Non-pigmented ciliary epithelial cell (primary cell): ENCODE measurements at regions not wholly inside any gene's neighbourhood (a gene's known extent, or its start where the extent isn't known, plus 50 kb on each side); places are given as distances from the start of the nearest gene placed in this dataset.

Experiments used
- DNase-seq: peaks from one replicate; pipeline ENCODE4 v3.0.0-alpha.2; 2010; ENCODE audit warnings: low read depth

DNA sequence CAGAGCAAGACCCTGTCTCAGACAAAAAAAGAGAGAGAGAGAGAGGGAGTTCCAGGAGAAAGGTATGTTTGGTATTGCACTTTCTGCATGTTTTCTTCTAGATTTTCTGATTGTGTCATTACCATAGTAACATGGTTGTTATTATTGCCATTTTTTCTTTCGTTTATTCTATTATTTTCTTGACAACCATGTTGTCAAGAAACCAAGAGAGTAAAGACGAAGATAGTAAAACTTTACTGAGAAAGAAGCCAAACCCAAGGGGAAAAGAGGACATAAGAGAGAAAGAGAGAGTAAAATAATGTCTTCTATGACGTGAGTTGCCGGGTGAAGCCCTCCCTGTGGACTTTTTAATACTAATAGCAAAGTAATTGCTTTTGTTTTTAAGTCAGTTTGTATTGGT lies 1186.0 kb upstream of the SEL1L start:
- no peak for DNase-seq

DNA sequence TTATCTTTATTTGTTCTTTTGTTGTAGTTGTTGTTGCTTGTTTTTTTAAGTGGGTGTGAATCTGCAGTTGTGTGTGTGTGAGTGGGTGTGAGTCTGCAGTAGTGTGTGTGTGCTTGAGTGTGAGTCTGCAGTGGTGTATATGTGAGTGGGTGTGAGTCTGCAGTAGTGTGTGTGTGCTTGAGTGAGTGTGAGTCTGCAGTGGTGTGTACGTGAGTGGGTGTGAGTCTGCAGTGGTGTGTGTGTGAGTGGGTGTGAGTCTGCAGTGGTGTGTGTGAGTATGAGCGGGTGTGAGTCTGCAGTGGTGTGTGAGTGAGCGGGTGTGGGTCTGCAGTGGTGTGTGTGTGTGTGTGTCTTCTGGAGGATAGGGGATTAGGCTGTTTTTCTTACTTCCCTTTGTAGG lies 1186.8 kb upstream of the SEL1L start:
- DNase-seq: no peak

DNA sequence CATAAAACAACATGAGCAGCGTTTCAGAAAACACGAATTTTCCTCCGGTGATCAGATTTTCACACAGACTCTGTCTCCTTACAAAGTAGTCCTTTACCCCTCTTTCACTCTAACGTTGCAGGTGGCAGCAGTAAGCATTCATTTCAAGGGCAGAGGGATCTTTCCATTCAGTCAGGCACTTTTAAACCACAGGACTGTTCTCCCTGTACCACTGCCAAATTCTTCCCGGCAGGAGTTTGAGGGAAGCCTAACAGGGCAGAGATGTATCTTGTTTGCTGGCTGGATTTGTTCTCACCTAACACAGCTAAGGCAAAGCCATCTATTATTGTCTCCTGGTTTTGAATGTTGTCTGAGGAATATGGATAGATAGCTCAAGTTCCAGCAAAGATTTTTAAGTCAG lies 1187.3 kb upstream of the SEL1L start:
- no peak for DNase-seq

DNA sequence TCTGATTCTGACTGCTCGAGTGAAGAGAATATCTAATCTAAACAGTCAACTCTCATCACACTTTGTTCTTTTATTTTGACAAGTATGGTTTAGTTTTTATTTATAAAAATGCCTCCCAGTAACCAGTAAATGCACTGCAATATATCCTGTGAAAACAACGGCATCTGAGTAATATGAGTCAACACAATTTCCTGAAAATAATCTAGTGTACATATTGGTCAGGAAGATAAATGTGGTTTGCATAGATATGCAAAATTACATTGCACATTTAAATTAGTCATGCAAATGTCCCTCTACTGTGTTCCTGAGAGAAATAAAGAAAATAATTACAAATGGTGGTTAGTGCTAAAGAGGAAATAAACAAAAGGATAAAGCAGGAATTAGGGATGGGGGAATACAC lies 1190.7 kb upstream of the SEL1L start:
- no peak for DNase-seq

DNA sequence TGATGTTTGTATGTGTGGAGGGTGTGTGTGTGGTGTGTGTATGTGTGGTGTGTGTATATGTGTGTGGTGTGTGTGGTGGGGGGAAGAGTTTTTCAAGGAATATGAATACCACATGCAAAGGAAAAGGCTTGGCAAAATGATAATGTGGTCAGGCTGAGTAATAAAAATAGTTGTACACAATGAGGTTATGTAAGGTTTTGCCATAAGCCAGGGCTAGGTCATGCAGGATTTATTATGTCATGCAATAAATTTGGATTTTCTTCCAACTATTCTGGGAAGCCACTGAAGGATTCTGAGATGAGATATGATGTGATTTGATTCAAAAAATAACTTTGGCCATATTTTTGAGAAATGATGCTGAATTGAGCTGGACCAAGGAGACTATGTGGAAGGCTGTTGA lies 1191.6 kb upstream of the SEL1L start:
- no peak for DNase-seq

DNA sequence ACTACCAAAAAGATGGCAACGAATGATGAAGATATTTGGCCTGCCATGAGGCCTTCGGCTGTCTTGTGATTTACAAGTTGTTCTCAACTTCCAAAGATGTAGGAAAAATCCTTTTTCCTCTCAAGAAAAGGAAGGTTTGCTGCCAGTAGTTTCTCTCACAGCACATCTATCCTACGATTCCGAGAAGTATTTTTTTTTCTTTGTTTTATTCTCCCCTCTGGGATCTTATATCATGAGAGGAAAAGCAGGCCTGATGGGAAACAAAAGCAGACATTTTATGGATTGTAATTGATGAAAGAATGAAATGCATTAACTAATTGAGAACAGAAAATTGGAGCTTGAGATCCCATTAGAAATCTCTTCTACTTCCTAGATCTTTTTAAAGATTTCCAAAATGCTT lies 1197.9 kb upstream of the SEL1L start:
- DNase-seq: no peak

DNA sequence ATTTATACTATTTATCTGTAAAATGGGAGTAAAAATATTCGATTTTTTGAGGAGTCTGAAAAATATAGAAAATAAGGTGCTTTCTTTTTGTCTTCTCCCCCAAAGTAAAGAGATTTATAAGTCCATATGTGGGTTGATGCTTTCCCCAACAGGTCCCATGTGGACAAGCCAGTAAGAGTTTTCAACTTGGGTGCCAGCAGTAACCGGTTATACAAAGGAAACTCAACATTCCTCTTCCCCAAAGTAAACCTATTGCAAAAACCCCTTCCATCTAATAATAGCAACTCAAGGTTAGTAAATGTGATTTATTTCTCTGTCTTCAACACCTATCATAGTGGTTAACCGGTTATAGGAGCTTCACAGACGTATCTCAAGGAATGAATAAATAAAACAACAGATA lies 1206.9 kb upstream of the SEL1L start:
- DNase-seq: no peak

DNA sequence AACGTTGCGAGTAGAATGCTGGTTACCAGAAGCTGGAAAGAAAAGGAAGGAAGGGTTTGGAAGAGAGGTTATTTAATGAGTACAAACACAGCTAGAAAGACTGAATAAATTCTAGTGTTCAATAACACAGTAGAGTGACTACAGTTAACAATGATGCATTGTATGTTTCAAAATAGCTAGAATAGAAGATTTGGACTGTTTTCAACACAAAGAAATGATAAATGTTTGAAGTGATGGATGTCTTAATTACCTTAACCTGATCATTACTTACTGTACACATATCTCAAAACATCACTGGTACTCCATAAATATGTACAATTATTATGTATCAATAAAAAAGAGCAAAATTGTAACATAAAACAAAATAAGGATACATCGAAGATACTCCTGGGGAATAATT lies 1221.8 kb upstream of the SEL1L start:
- DNase-seq: no peak

DNA sequence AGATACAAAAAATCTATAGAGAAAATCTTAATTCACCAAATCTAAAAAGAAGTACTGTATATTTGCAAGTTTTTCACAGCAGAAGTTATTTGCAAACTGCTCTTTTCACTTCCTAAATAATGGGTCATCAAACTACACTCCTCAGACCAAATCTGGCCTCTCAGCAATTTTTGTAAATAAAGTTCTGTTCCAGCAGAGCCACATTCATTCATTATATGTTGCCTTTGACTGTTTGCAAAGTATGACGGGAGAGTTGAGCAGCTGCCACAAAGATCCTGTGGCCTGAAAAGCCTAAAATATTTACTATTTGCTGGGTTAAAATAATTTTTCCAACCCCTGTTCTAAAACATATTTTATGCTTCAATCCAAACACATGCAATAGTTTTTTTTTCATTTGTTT lies 1222.3 kb upstream of the SEL1L start:
- no peak for DNase-seq

DNA sequence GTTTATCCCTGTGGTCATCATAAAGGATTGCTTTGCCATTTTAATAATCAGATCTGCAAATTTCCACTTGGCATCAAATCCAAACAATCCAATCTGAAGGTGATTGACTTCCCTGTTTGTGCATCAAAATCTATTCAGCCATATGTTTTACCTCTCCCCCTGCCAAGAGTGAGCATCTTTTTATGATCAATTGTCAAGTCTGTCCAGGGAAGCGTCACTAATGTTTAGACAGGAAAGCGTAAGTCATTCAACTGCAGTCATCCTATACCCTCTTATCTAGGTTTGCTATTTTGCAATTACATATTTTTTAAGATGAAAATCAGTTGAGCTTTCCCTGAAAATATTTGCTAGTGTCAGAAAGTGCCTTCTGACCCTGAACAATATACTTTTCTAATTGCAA lies 1224.1 kb upstream of the SEL1L start:
- no peak for DNase-seq

DNA sequence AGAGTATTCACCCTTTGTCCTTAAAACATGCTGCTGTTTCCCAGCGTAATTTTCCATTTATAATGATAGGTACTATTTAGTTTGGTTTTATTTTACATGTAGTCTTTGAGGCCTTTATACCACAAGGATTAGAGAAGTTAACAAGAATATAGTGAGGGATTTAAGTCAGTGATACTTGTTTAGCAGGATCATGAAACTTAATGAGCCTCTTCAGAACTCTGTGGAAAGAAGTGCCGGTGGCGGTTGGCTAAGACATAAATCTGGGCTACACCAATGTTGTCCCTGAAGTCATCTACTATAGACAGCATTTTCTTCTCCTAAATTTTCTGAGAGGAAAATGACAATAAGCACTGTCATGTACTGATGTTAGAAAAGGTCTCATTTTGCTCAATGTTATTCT lies 1226.0 kb upstream of the SEL1L start:
- DNase-seq: no peak

DNA sequence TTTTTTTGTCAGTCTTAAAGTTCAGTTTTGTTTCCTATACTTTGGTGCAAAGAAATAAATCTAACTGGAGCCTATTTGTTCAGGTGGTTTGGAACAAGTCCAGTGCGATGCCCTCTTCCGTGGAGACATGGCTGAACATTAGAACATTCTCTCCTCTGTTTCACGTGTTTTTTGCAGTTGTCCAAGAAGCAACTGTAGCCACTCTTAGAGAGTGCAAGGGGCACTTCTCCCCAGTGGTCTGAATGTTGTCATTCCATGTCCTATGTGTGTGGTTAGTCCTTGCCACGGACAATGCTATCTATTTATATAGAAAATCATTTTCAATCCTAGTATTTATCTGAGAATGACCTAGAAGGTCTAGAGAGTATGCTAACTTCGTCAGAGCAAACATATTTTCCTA lies 1232.5 kb upstream of the SEL1L start:
- no peak for DNase-seq

DNA sequence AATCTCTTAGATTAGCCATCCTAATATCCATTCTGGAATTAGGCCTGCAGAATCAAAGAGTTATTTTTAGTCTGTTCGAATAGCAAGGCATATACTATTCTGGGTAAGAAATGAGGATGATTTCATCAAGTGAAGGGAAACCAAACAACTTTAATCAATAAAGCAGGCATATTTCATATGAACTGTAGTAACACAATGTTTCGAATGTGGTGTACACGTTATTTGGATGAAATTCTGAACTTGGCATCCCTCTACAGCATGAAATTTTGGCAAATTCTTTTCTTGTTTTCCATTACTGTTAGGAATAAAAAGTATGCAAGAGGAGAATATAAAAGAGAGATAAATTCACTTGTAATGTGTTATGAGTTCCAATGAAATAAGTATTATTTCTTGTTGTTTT lies 1233.3 kb upstream of the SEL1L start:
- no peak for DNase-seq

DNA sequence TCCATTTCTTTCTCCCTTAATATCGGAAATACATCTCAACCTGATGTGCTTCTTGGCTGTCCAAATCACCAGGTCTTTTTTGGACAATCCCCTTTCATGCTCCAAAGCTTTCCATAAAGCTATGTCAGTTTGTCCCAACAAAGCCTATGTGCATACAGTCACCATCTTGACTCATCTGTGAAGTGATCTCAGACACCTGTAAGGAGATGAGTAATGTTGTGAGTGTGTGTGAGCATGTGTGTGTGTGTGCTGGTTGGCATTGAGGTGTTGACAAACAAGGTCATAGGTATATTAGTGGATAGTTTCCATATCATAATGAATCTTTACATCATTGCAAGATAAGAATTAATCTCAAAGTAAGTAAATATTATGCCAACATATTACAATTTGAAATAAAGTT lies 1243.3 kb upstream of the SEL1L start:
- DNase-seq: no peak

DNA sequence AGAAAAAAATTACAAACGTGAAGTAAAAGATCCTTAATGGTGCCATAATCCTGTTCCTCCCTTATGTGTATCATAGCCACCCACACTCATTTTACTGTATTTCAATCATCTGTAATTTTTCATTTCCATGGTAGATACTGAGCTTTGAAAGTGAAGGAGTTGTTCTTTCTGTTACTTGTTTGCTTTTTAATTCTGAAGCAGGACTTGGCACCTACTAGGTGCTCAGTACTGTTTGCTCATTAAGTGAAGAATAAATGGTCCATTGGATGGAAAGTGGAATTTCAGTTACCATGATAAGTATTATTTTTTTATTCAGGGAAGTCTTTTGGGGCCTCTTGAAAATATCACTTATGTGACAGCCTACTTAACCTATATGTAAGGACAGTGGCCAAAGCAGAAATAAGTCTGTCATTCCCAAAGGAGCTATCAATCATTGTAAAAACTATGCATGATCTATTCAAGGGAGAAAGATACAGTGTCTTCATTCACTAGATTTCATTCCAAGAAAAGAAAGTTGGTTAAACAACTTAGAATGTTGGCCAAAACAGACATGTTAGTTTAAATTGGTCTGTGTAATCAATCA lies 1244.4 kb upstream of the SEL1L start:
- no peak for DNase-seq

DNA sequence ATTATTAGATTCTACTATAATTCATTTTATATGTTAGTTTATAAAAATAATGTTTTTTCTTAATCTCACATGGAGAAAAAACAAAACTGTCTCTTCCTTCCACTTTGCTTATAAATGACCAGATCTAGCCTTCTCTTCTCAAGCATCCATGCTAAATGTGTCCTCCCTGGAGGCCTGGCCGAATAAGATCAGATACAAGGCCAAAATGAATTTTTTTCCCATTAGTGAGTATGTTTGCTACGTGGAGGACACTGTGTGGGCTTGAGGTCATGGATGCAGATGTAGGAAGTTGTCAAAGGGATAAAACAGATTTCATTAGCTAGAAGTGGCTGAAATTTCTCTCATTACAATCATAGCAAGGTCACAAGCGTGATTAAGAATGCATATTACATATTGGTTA lies 1244.9 kb upstream of the SEL1L start:
- no peak for DNase-seq

DNA sequence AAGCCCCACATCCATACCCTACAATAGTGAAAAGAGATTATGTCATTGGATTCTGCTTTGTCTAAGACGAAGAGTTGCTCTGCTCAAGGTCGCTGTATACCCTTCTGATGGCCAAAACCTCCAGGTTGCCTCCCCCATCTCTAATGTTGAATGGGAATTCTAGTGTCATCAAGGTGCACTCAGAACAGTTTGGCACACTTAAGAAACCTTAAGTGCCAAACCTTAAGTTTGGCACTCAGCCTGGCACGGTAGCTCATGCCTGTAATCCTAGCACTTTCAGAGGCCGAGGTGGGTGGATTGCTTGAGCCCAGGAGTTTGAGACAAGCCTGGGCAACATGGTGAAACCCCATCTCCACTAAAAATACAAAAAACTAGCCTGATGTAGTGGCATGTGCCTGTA lies 1245.6 kb upstream of the SEL1L start:
- DNase-seq: no peak

DNA sequence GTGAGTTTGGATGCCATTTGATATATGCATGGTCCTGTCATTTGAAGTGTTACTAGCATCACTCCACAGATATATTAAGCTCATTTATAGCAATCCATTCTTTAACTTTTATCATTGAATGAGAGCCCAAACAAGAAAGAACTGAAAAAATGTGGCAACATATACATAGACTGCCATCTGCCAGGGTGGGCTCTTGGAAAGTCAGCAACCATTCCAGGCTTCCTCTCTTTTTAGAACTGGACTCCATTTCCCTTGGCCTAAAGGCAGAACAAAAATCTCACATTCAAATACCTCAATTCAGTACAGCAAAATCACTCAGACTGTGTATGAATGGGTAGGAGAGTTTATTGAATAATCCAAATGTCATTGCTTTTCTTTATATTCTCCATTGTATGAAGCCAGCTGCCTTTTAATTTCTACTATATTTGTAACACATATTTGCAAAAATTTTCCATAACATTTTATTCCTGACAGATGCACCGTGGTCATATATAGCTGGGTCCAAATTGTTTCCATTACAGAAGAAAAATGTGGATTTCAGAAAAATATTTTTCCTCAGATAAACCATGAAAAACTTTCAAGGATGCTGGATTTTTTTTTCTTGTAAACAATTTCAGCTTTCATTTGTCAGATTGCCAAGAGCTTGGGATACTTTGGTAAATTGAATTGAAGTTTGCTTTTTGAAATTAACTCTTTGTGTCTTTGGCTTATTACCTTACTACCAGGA lies 1252.3 kb upstream of the SEL1L start:
- DNase-seq: no peak

DNA sequence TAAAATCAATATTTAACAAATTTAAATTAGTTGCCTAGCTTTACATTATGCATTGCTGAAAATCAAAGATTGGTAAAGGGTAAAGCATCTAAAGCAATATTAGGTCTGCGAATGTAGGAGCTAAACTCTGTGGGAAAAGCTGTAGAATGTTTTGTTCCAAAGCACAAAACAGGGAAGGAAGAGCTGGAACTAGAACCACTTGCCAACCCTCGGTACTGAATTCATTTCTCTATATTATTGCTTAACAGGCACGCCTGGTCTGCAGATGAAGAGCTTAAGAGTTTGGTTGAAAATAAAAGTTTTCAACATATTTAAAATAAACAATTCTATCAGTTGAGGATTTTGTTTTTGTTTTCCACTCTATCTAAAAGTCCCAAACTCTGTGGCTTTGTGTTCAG lies 1252.8 kb upstream of the SEL1L start:
- DNase-seq: no peak

DNA sequence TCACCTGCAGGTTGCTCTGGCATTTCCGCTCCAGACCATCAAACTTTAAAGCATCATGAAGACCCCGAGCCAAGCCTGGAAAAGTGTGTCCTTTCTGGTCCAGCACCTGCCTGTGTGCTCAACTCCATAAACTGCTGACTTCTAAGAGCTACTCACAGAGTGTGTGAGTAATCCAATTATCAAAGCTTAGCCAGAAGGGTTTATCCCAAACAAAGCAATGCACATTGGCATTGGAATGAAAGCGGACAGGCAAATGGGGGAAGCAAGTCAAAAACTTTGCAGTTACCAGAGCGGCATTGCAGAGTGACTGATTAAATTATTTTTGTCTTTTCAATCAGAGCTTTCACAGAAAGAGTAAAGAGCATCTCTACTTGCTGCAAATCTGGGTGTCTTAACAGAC lies 1262.4 kb upstream of the SEL1L start:
- DNase-seq: no peak

DNA sequence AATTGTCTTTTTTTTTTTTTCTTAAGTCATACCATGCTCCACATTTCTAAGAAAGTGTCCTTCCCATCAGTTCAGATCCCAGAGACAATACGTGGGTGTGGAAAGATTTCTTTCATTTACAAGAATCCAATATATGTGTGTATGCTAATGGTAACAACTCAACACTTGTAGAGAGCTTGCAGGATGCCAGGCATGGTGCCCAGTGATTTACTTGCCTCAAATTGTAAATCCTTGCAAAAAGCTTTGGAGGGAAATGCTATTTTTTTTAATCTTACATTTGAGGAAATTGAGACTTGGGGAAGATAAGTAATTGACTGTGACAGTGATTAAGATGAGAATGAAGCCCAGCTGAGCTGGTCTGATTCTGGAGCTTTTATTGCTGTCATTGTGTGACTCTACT lies 1264.6 kb upstream of the SEL1L start:
- no peak for DNase-seq

DNA sequence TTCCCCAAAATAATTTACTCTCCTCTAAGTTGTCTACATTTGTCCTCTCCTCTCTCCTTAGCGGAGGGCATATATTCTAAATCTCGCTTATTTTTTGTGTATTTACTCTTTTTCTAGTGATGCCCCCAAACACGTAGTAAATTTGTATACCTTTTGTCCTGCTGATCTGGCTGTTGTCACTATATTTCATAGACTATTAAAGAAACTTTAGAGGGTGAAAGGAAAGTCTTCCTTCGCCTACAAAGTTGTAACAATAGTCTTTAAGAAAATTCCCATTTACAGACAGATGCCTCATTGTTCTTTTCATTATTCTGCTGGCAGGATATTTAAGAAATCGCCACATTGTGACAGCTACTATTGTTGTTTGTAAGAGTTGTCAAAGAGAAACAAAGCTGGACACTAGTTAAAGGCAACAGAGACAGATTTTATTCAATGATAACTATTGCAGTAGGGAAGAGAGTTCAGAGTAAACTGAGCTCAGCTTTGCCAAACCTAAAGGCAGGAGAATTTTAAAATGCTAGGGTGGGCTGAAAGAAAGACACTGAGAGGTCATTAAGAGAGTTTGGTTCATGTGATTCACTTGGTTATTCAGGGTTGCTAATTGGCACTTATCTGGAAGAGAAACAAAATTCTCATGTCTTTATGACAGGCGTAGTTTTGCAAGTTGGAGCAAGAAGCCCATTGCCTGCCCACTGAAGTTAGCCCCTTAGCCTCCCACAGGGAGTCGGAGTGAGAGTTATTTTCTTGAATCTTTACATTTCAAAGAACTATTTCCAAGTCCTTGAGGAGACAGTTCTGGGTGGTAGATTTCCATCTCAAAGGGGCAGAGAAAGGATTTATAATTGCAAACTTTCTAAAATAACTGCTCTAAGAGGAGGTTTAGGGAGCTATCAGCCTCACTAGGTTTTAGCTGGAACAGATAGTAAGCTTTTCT lies 1272.5 kb upstream of the SEL1L start:
- no peak for DNase-seq

DNA sequence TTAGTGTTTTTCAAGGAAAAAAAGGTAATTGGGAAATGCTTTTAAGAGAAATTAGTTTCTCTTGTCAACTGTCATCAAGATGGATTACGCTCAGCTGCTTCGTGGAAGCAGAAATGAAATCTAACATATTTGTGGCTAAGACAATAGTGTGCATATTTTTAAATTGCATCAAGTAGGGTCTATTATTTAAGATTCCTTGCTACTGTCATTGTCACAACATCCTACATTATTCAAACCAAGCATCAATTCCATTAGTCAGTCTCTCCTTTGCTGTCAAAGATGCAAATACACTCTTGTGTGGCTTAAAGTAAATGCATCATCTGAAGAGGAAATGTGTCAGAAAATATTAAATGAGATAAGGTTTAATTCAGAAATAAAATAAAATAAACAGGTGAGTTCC lies 1277.6 kb upstream of the SEL1L start:
- no peak for DNase-seq
